Memory B cell (primary cell): ENCODE measurements at regions not wholly inside any gene's neighbourhood (a gene's known extent, or its start where the extent isn't known, plus 50 kb on each side); places are given as distances from the start of the nearest gene placed in this dataset.

Experiments
- ATAC-seq: fragments of 150-1000 bp; cut with Tn5 transposase; 2 replicates; pipeline ENCODE4 v1.10.0; 2021; ENCODE audit warnings: low read depth, mild to moderate bottlenecking, moderate library complexity
- DNase-seq, 2 donors: peaks; one replicate each; pipeline ENCODE4 v3.0.0; 2022; ENCODE audit warnings: low spot score in 2 of 2
- H3K27ac Mint-ChIP-seq: one replicate; pipeline ENCODE4 v1.8.0; 2022; ENCODE audit warnings: mild to moderate bottlenecking, moderate library complexity, mixed read lengths
- H3K27me3 Mint-ChIP-seq: one replicate; pipeline ENCODE4 v1.8.0; 2022; ENCODE audit warnings: mixed read lengths
- H3K36me3 Mint-ChIP-seq: one replicate; pipeline ENCODE4 v1.8.0; 2022; ENCODE audit warnings: mild to moderate bottlenecking, mixed read lengths
- H3K4me1 Mint-ChIP-seq: one replicate; pipeline ENCODE4 v1.8.0; 2022; ENCODE audit warnings: mixed read lengths
- H3K4me3 Mint-ChIP-seq: one replicate; pipeline ENCODE4 v1.8.0; 2022; ENCODE audit warnings: mild to moderate bottlenecking, moderate library complexity, mixed read lengths
- H3K9me3 Mint-ChIP-seq: one replicate; pipeline ENCODE4 v1.8.0; 2022; ENCODE audit warnings: mixed read lengths

- Mint-ChIP-seq H3K36me3 (peaks cover 4% of the 10 kb centered on the region), H3K9me3 (peaks cover 2% of the 10 kb centered on the region), H3K27ac (peak overlapping the region; percentile 71), H3K4me1 (peaks cover 42% of the 10 kb centered on the region), H3K4me3 (no peak overlapping the region), H3K27me3 (no peaks in the 10 kb centered on the region)
- ATAC-seq = no peak
- no peak for DNase-seq
These were observed 148.9 kb upstream of the UBE2E1 start for GRCh38 chr3:23656821-23657220.

- H3K4me1 Mint-ChIP-seq = peaks cover 51% of the 10 kb centered on the region
- ATAC-seq (no peak), DNase-seq (no peak)
- peaks cover 2% of the 10 kb centered on the region for H3K9me3 Mint-ChIP-seq
- peaks cover 4% of the 10 kb centered on the region for H3K36me3 Mint-ChIP-seq
- peak overlapping the region; percentile 71 for H3K27ac Mint-ChIP-seq
- no peaks in the 10 kb centered on the region for H3K27me3 Mint-ChIP-seq
- no peak overlapping the region for H3K4me3 Mint-ChIP-seq
These were observed 148.1 kb upstream of the UBE2E1 start for GRCh38 chr3:23657647-23658046.

GRCh38 chr3:23659274-23659673 is 146.5 kb upstream of the UBE2E1 start:
- Mint-ChIP-seq H3K4me1 (peaks cover 41% of the 10 kb centered on the region), H3K27me3 (no peaks in the 10 kb centered on the region), H3K27ac (peak overlapping the region; percentile 82), H3K4me3 (peak overlapping the region; percentile 66), H3K9me3 (peaks cover 2% of the 10 kb centered on the region), H3K36me3 (peaks cover 4% of the 10 kb centered on the region)
- DNase-seq (no peak), ATAC-seq (peak; percentile 91)

- Mint-ChIP-seq H3K27ac (peak overlapping the region; percentile 82), H3K9me3 (peaks cover 2% of the 10 kb centered on the region), H3K4me1 (peaks cover 37% of the 10 kb centered on the region), H3K36me3 (peaks cover 4% of the 10 kb centered on the region), H3K27me3 (no peaks in the 10 kb centered on the region), H3K4me3 (peak overlapping the region; percentile 66)
- DNase-seq = no peak
- ATAC-seq = no peak
These were observed 145.8 kb upstream of the UBE2E1 start for GRCh38 chr3:23659840-23660430.

- no peaks in the 10 kb centered on the region for H3K36me3 Mint-ChIP-seq
- H3K27me3 Mint-ChIP-seq = no peaks in the 10 kb centered on the region
- H3K4me3 Mint-ChIP-seq = peak overlapping the region; percentile 44
- no peak for DNase-seq
- peaks cover 34% of the 10 kb centered on the region for H3K4me1 Mint-ChIP-seq
- no peak for ATAC-seq
- peaks cover 2% of the 10 kb centered on the region for H3K9me3 Mint-ChIP-seq
- peak overlapping the region; percentile 25 for H3K27ac Mint-ChIP-seq
These were observed 143.6 kb upstream of the UBE2E1 start for GRCh38 chr3:23662079-23662617.

- Mint-ChIP-seq H3K4me3 (no peak overlapping the region), H3K27me3 (no peaks in the 10 kb centered on the region), H3K4me1 (peaks cover 36% of the 10 kb centered on the region), H3K36me3 (no peaks in the 10 kb centered on the region), H3K27ac (no peak overlapping the region), H3K9me3 (no peaks in the 10 kb centered on the region)
- DNase-seq = no peak
- no peak for ATAC-seq
These were observed 142.5 kb upstream of the UBE2E1 start for GRCh38 chr3:23663246-23663645.

- H3K9me3 Mint-ChIP-seq = no peaks in the 10 kb centered on the region
- peaks cover 36% of the 10 kb centered on the region for H3K4me1 Mint-ChIP-seq
- H3K27ac Mint-ChIP-seq = no peak overlapping the region
- no peak overlapping the region for H3K4me3 Mint-ChIP-seq
- no peak for DNase-seq
- H3K36me3 Mint-ChIP-seq = no peaks in the 10 kb centered on the region
- H3K27me3 Mint-ChIP-seq = no peaks in the 10 kb centered on the region
- no peak for ATAC-seq
These were observed 142.0 kb upstream of the UBE2E1 start for GRCh38 chr3:23663661-23664186.

- H3K36me3 Mint-ChIP-seq = no peaks in the 10 kb centered on the region
- DNase-seq (no peak), ATAC-seq (no peak)
- H3K27me3 Mint-ChIP-seq = no peaks in the 10 kb centered on the region
- peaks cover 31% of the 10 kb centered on the region for H3K4me1 Mint-ChIP-seq
- no peak overlapping the region for H3K27ac Mint-ChIP-seq
- no peaks in the 10 kb centered on the region for H3K9me3 Mint-ChIP-seq
- no peak overlapping the region for H3K4me3 Mint-ChIP-seq
These were observed 141.3 kb upstream of the UBE2E1 start for GRCh38 chr3:23664459-23664858.

- no peak overlapping the region for H3K27ac Mint-ChIP-seq
- no peak overlapping the region for H3K4me3 Mint-ChIP-seq
- peaks cover 25% of the 10 kb centered on the region for H3K4me1 Mint-ChIP-seq
- peaks cover 2% of the 10 kb centered on the region for H3K27me3 Mint-ChIP-seq
- DNase-seq = no peak
- H3K36me3 Mint-ChIP-seq = no peaks in the 10 kb centered on the region
- no peaks in the 10 kb centered on the region for H3K9me3 Mint-ChIP-seq
- no peak for ATAC-seq
These were observed 140.0 kb upstream of the UBE2E1 start for GRCh38 chr3:23665741-23666140.

GRCh38 chr3:23666818-23667217 is 138.9 kb upstream of the UBE2E1 start:
- H3K36me3 Mint-ChIP-seq = no peaks in the 10 kb centered on the region
- H3K27ac Mint-ChIP-seq = no peak overlapping the region
- ATAC-seq = no peak
- no peak overlapping the region for H3K4me3 Mint-ChIP-seq
- peaks cover 2% of the 10 kb centered on the region for H3K27me3 Mint-ChIP-seq
- DNase-seq = no peak
- no peaks in the 10 kb centered on the region for H3K9me3 Mint-ChIP-seq
- H3K4me1 Mint-ChIP-seq = peaks cover 18% of the 10 kb centered on the region

- no peaks in the 10 kb centered on the region for H3K36me3 Mint-ChIP-seq
- H3K9me3 Mint-ChIP-seq = no peaks in the 10 kb centered on the region
- DNase-seq (no peak), ATAC-seq (peak; percentile 61)
- no peak overlapping the region for H3K27ac Mint-ChIP-seq
- no peak overlapping the region for H3K4me3 Mint-ChIP-seq
- H3K27me3 Mint-ChIP-seq = peaks cover 6% of the 10 kb centered on the region
- peaks cover 11% of the 10 kb centered on the region for H3K4me1 Mint-ChIP-seq
These were observed 138.0 kb upstream of the UBE2E1 start for GRCh38 chr3:23667536-23668429.

GRCh38 chr3:23668430-23668904 is 137.3 kb upstream of the UBE2E1 start:
- DNase-seq = no peak
- Mint-ChIP-seq H3K4me1 (peaks cover 11% of the 10 kb centered on the region), H3K36me3 (no peaks in the 10 kb centered on the region), H3K27ac (no peak overlapping the region), H3K27me3 (peaks cover 6% of the 10 kb centered on the region), H3K9me3 (no peaks in the 10 kb centered on the region), H3K4me3 (no peak overlapping the region)
- no peak for ATAC-seq

GRCh38 chr3:23669541-23670255 is 136.1 kb upstream of the UBE2E1 start:
- H3K4me1 Mint-ChIP-seq = peaks cover 11% of the 10 kb centered on the region
- no peak for DNase-seq
- H3K27ac Mint-ChIP-seq = no peak overlapping the region
- no peak overlapping the region for H3K4me3 Mint-ChIP-seq
- H3K27me3 Mint-ChIP-seq = peaks cover 6% of the 10 kb centered on the region
- ATAC-seq = no peak
- no peaks in the 10 kb centered on the region for H3K9me3 Mint-ChIP-seq
- no peaks in the 10 kb centered on the region for H3K36me3 Mint-ChIP-seq
